GM19328 (cell line): ENCODE measurements at regions not wholly inside any gene's neighbourhood (a gene's known extent, or its start where the extent isn't known, plus 50 kb on each side); places are given as distances from the start of the nearest gene placed in this dataset.

Source experiments
- ATAC-seq: cut with Tn5 transposase; IDR thresholded peaks from one replicate; pipeline ENCODE4 v1.9.1; 2021; ENCODE audit warnings: mild to moderate bottlenecking, moderate library complexity; ENCODE audit not compliant: unreplicated experiment

DNA sequence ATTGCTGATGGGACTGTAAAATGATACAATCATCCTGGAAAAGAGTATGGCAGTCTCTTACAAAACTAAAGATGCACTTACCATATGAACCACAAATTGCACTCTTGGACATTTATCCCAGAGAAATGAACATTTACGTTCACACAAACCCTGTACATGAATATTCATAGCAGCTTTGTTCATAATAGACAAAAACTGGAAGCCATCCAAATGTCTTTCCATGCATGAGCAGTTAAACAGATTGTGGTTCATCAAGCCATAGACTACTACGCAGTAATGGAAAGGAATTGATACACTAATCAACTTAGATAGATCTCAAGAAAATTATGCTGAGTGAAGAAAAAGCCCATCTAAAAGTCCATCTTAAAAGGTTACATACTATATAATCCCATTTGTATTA lies 156.1 kb upstream of the SLC39A10 start:
- no peak for ATAC-seq

DNA sequence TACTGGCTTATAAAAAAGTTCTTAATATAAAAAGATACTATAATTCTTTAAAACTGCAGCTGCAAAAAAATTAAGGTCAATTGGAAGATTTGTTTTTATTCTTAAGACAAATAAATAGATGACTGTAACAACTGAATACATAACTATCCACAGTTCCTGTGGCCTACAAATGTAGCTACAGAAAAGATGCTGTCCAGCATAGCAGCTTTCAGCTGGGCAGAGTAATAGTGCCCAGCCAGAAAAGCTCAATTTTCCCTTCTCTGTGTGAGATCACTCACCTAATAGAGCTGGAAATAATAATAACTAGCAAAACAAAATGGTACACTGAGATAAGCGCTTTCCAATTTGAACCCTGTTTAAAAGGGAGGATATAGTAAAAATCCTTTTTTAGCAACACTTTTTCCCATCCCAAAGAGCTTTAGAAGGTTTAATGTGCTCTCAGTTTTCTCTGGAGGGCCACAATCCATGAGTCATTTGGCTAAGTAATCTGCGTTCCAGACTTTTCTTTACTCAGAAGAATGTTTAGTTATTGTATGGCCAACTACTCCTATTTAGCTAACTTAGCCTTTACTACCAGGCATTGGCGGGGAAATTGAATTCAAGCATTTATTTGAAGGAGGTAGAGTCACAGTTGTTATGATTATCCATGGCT lies 158.1 kb upstream of the SLC39A10 start:
- ATAC-seq = no peak

DNA sequence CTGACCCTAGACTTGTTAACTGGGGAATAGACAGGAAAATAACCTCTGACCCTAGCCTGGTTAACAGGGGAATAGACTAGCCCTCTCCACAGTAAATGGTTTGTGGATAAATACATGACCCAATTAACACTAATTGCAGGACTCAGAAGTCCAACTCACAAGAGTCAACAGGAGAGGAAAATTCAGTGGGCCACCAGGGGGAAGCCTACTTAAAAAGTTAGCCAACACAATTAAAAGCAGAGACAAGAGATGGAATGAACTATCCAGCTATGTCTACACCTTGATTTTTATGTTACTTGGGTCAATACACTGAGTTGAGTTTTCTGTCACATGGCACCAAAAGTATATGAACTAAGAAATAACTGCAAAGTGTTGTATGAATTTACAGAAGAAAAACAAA lies 158.8 kb upstream of the SLC39A10 start:
- peak; percentile 66 for ATAC-seq

DNA sequence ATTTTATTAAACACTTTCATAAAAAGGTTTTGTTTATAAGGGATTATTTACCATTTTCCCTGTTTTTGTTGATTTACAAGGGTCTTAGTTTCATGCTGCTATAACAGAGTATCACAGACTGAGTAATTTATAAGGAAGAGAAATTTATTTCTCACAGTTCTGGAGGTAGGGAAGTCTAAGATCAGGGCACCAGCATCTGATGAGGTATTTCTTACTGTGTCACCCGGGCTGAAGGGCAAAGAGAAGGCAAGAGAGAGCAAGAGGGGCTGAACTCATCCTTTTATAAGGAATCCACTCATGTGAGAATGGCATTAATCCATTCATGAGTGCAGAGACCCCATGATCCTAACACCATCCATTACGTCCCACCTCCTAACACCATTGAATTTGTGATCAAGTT lies 160.0 kb upstream of the SLC39A10 start:
- ATAC-seq = no peak

DNA sequence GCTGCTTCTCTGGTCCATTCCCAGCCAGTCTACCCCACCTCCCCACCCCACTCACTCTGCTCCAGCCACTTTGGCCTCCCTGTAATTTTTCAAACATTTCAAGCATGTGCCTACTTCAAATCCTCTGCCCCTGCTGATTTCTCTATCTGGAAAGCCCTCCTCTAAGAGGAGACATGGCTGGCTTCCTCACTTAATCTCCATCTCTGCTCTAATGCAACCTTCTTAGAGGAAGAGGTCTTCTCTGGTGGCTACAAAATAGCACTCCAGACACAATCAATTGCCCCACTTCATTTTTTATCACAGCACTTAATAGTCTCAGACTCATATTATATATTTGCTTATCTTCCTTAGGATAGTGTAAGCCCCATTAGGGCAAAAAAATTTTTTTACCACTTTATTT lies 161.1 kb upstream of the SLC39A10 start:
- ATAC-seq = no peak

DNA sequence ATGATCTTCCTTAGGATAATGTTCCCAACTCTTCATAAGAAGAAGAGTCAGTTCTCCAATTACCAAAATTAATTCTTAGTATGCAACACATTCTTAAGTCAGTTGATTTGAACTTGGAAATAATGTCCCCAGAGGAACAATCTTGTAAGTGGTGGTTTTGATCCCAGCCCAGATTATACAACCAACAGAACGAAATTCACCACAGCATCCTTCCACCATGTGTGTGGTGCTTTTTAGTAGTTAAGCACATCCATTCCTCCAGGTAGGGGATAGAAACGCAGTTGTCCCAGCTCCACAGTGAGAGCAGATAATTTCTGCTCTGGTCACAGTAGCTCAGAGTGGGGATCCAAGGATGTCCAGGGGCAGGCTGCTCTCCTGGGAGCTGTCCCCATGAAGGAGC lies 161.7 kb upstream of the SLC39A10 start:
- ATAC-seq = no peak

DNA sequence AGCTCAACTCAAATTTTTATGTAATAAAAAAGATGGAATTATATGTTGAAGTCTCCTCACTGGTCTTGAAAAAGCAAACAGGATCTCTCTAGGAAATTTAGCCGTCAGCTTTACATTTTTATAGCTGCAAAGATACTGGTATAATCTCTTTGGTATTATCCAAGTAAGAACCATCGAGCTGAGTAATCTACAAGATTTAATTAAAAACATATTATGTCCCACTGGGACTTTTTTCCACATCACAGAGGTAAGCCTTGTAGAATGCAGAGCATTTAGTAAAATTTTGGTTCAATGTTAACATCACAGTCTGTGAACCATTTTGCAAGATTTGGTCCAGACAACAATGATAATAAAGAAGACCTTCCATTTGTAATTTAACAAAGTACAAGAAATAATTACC lies 162.6 kb upstream of the SLC39A10 start:
- no peak for ATAC-seq

DNA sequence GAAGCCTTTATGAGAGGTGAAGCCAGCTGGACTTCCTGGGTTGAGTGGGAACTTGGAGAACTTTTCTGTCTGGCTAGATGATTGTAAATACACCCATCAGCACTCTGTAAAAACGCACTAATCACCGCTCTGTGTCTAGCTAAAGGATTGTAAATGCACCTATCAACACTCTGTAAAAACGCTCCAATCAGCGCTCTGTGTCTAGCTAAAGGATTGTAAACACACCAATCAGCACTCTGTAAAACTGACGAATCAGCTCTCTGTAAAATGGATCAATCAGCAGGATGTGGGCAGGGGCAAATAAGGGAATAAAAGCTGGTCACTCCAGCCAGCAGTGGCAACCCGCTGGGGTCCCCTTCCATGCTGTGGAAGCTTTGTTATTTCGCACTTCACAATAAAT lies 163.6 kb upstream of the SLC39A10 start:
- no peak for ATAC-seq

DNA sequence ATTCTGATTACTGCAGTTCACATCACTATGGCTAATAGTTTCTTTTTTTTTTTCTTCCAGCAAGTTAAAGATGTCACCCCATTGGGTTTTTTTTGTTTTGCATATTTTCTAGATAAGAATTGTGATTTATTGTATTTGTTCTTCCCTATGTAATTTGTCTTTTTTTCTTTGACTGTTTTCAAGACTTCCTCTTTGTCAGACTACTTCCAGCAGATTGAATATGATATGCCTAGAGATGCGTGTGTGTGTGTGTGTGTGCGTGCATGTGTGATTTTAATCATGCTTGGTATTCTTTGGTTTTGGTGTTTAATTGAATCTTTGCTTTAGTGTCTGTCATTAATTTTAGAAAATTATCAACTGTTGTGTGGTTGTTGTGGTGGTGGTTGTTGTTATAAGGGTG lies 166.7 kb upstream of the SLC39A10 start:
- no peak for ATAC-seq

DNA sequence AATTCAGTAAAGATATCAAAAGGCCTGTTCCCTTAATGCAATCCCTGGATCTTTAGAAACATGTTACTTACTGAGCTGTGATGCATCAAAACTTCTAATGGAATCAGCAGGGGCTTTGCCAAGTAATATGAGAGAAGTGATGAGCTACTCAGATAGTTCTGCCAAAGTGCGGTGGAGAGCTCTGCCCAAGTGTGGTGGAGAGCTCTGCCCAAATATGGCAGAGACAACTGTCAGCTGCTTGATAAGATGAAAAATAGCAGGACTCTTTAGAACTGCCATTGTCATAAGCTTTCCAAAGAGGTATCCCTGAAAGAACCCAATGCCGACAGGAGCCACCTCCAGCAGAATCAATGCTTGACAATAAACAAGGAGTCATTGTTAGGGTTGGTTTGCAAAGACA lies 167.9 kb upstream of the SLC39A10 start:
- no peak for ATAC-seq

DNA sequence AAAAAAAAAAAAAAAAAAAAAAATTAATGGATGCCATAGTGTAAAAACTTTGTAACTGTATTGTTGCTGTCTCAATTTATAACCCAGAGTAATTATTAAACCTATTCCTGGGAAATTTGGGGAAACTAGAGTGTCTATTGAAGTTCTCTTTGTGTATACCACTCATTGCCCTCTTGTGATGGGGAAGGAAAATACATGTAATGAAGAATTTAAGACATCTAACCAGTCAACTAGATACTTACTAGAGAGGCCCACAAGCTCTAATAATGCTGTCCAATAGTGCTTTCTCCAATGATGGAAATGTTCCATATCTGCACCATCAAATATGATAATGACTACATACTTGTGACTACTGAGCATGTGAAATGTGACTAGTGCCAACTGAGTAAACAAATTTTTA lies 168.5 kb upstream of the SLC39A10 start:
- no peak for ATAC-seq

DNA sequence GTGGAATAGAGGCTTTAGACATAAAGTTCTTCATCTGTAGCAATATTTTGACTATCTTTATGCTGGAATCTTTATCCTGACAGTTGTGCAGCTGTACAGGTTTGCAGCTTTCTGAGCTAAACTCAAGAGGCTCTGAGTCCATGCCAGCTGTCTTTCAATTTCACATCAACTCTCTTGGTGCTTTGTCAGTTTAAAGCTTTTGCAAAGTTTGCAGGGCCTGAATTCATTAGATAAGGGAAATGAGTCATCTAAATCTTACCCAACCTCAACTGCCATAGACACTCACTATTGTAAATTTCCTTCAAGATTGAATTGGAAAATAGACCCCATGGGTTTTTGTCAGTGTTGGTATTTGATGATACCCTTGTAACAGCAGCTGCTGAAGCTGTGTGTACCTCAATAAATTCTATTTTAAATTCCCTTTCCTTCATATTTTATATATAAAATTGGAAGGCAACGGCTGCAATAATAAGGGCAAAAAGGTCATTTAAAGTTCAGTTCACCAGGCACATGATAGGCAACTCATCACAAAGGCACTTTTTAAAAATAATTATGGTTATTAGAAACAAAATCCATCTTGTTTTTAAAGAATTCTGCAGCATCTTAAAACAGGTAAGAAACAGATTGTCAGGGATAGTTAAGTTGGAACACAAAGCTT lies 169.9 kb upstream of the SLC39A10 start:
- ATAC-seq = peak; percentile 91

DNA sequence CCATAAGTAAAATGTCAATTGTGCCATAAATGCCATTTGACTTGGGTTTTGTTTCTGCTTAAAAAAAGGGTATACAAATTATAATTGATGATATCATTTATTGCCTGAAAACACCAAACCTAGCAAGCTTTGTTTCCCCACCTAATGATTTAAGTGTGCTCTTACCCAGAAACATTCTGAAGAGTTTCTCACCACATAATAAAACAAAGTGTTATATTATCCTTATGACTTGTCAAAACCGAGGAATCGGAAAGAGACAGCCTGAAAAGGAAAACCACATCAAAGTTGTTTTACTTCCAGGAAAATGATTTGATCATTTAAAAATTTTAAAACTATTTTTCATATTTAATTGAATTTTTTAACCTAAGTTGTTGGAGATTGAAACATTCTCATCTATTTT lies 170.5 kb upstream of the SLC39A10 start:
- no peak for ATAC-seq

DNA sequence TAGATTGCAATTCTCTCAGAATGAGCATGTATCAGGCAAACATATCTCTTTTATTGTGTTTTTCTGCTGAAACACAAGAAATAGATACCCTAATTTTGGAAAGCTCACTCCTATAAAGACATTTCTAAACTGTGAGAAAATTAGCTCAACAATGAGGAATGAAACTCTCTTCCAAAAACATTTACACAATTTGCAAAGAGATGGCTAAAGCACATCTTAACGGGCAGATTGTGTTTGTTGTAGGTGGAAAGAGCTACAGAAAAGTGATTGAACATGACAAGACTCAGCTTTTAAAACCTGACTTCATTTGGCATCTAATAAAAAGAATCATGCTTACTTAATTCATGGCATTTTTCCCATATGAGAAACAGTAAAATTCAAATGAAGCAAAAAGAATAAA lies 175.0 kb upstream of the SLC39A10 start:
- no peak for ATAC-seq

DNA sequence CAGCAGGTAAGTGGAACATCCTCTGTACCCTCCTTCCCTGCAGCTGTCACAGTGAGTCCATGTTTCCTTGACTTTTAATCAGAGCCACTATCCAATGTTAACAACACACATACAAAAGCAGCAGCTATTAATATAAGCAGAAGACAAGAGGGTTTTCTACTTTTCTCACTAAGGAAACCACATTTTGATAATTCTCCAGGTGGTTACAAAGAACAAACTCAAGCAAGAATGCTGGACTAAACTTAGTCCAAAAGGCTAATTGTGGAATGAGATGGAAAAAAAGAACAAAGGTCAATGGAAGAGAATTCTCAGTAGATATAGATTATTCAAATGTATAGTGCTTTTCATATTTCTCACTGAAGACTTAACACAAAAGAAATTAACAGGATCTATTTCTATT lies 176.9 kb upstream of the SLC39A10 start:
- ATAC-seq = no peak

DNA sequence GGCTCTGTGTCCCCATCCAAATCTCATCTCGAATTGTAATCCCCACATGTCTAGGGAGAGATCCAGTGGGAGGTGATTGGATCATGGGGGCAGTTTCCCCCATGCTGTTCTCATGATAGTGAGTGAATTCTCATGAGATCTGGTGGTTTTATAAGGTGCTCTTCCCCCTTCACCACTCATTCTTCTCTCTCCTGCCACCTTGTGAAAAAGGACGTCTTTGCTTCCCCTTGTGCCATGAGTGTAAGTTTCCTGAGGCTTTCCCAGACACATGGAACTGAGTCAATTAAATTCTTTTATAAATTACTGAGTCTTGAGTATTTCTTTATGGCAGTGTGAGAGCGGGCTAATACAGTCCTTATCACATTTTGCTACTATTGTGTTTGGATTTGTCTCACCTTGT lies 177.6 kb upstream of the SLC39A10 start:
- no peak for ATAC-seq

DNA sequence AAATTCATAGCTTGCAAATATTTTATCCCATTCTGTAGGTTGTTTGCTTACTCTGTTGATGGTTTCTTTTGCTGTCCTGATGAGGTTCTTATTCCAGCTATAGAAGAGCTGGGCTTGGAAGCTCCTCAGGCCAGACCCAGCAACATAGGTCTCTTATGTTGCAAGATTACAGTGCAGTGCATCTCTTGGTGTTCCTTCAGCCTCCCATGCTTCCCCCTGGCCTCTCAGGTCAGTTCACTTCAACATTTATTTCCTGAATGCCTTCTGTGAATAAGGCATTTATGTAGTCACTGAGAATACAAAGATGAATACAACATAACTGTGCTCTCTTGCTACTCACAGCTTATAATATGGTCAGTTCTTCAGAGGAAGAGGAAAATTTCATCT lies 179.0 kb upstream of the SLC39A10 start:
- ATAC-seq = no peak

DNA sequence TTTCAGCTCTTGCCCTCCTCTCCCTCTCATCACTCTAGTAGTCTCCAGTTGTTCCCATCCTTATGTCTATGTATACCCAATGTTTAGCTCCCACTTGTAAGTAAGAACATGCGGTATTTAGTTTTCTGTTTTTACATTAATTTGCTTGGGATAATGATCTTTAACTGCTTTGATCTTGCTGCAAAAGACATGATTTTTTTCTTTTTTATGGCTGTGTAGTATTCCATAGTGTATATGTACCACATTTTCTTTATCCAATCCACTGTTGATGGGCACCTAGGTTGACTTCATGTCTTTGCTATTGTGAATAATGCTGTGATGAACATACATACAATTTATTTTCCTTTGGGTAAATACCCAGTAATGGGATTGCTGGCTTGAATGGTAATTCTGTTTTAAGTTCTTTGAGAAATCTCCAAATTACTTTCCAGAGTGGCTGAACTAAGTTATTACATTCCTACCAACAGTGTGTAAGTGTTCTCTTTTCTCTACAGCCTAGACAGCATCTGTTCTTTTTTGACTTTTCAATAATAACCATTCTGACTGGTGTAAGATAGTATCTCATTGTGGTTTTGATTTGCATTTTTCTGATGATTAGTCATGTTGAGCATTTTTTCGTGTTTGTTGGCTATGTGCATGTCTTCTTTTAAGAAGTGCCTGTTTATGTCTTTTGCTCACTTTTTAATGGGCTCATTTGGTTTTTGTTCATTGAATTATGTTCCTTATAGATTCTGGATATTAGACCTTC lies 179.6 kb upstream of the SLC39A10 start:
- no peak for ATAC-seq

DNA sequence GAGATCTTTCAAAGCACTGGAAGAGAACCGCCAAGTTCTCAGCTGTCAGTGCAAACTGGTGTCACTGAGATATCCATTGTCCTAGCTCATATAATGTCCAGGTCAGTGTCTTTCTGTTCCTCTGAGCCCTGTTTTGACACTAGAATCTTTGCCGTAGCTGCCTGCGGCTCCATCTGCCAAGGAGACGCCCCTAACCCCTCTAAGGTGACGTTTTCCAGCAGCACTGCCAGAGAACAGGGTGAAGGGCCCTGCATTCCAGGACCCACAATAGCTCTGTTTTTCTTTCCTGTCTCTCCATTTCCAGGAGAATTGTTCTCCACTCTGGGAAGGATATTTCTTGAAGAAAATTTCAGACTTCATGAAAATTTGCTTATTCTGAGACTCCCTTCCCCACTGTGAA lies 181.7 kb upstream of the SLC39A10 start:
- no peak for ATAC-seq

DNA sequence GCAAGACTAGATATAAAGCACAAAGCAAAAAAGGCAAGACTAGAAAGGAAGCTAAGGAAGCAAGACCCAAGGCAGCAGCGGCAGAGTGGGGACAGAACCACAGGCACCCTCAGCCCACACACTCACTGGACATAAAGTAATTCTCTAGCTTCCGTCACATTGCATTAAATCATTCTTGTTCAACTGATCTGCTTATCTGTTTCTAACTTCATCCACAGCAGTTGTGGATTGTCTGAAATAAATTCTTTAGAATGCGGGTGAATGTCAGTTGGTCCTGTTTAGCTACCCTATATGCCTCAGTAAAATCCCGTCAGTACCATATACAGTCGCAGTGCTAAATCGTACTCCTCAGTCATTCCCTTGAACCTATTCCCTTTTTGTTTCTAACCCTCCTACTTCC lies 183.2 kb upstream of the SLC39A10 start:
- ATAC-seq = no peak

DNA sequence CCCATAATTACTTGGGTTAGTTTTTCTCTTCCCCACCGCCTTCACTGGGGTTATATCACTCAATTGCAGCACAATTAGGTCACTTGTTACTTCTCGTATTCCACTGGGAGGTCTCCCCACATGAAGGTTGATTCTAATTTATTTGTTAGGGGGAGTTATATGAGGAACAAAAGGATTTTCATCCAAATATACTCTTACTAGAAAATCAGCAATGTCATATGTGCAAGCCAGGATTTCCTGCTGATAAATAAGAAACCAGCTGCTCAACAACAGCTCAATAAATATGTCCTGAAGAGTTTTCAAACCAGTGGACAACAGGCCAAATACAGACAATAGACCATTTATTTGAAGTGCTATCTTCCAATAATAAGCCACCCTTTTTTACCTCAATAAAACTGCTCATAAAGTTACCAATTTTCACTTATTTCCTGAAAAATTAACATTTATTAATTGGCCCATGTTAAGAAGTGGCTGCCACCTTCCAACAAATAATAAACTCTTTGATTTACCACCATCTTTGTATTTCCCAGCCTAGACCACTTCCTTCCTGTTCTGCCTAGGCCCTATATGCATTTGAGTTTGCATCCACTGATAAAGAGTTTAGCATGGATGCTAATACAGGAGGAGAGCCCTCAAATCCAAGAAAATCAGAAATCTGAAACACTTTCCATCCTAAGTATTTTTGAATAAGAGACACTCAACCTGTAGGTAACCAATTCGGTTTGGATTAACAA lies 184.4 kb upstream of the SLC39A10 start:
- no peak for ATAC-seq

DNA sequence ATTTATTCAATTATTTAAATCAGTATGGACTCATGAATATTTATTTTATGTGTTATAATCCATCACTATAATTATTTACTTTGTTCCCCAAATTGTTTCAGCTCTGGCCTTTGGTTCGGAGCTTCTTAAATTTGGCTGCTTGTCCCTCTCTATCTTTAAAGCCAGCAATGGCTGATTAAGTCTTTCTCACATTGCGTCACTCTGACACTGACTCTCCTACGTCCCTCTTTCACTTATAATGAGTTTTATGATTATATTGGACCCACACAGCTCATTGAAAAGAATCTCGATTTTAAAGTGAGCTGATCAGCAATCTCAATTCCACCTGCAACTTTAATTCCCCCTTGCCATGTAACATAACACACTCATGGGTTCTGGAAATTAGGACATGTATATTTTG lies 185.2 kb upstream of the SLC39A10 start:
- ATAC-seq = no peak
